ENCODE measurements at regions not wholly inside any gene's neighbourhood (a gene's known extent, or its start where the extent isn't known, plus 50 kb on each side); places are given as distances from the start of the nearest gene placed in this dataset.

DNA sequence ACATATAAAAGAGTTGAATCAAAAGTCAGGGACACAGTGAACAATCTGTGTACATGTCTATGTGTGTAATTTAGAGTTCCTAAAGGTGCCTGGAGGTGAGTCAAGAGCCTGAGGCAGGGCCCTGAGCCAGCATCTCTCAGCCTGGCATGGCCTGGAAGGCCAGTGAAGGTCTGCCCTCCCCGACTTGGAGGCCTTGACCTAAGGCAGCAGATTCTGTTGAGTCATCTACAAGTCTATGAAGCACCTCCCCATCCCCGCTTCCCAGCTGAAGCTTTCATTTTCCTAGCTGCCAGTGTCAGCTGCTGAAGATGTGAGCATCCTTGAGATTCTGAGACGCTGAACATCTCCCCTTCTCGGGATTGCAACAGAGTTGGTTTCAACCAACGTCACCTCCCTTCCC lies 583.9 kb downstream of the BCOR start:
- no peak for TF ChIP-seq CTCF (conservative IDR thresholded peaks at IDR 0.05; ENCODE audit: low read depth, low read length)
- TF ChIP-seq NFE2L2 (IDR thresholded peaks at IDR 0.05; ENCODE audit: low read depth, low read length), result no peak
- TF ChIP-seq POLR2A (IDR thresholded peaks at IDR 0.05; ENCODE audit: low read depth, low read length), result no peak
- TF ChIP-seq RAD21 (IDR thresholded peaks at IDR 0.05; ENCODE audit: low read length), result no peak
- no peak for TF ChIP-seq USF2 (IDR thresholded peaks at IDR 0.05; ENCODE audit: low read depth, low read length)

Measured in IMR-90 (cell line).